Mammary epithelial cell (primary cell): ENCODE measurements at regions not wholly inside any gene's neighbourhood (a gene's known extent, or its start where the extent isn't known, plus 50 kb on each side); places are given as distances from the start of the nearest gene placed in this dataset.

Experiments used
- EZH2 ChIP-seq: IDR thresholded peaks from 2 replicates; pipeline ENCODE4 v1.6.1; 2012; ENCODE audit warnings: low read length, inconsistent platforms, borderline replicate concordance
- TF ChIP-seq, protein P1 (sequence below), 2 donors: IDR thresholded peaks in 1 of 2; conservative IDR thresholded peaks in 1 of 2; 2 replicates each; pipeline ENCODE4 v1.5.1; 2011 to 2012; ENCODE audit warnings: inconsistent platforms in 2 of 2, low read length in 2 of 2, mild to moderate bottlenecking in 2 of 2, control low read depth in 1 of 2, low read depth in 1 of 2; ENCODE audit not compliant: insufficient read depth in 1 of 2; ENCODE audit errors: extremely low read depth in 1 of 2

DNA sequence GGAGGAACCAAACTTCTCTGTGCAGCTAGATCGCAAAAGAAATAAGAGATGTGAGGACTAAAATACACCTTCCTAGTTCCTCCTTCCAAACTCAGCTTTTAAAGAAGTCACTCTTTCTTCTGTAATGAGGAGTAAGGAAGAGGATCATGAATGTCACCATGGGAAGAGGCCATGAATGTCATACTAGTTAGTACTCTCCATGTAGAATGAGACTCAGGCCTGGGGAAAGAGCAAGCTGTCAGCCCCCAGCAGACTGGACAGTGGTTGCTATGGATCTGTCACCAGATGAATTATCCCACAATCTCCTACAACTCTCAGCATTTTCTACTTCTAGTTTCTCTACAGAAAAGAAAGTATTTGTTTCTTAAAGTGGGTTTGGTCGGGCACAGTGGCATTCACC, 57.1 kb upstream of the PRDM8 start:
- TF ChIP-seq, protein P1, sequence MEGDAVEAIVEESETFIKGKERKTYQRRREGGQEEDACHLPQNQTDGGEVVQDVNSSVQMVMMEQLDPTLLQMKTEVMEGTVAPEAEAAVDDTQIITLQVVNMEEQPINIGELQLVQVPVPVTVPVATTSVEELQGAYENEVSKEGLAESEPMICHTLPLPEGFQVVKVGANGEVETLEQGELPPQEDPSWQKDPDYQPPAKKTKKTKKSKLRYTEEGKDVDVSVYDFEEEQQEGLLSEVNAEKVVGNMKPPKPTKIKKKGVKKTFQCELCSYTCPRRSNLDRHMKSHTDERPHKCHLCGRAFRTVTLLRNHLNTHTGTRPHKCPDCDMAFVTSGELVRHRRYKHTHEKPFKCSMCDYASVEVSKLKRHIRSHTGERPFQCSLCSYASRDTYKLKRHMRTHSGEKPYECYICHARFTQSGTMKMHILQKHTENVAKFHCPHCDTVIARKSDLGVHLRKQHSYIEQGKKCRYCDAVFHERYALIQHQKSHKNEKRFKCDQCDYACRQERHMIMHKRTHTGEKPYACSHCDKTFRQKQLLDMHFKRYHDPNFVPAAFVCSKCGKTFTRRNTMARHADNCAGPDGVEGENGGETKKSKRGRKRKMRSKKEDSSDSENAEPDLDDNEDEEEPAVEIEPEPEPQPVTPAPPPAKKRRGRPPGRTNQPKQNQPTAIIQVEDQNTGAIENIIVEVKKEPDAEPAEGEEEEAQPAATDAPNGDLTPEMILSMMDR (conservative IDR thresholded peaks at IDR 0.05 in 1 of 2, IDR thresholded peaks at IDR 0.05 in 1 of 2; ENCODE audit: extremely low read depth in 1 of 2, insufficient read depth in 1 of 2, low read depth in 1 of 2, low read length in 2 of 2), result no peak
- no peak for TF ChIP-seq EZH2
